Mucosa of rectum (tissue), 2 donors: ENCODE measurements at regions not wholly inside any gene's neighbourhood (a gene's known extent, or its start where the extent isn't known, plus 50 kb on each side); places are given as distances from the start of the nearest gene placed in this dataset.

Experiments used
- H3K27ac ChIP-seq, 2 donors: one replicate each; pipeline ENCODE4 v1.7.0; 2013; ENCODE audit warnings: inconsistent platforms in 2 of 2, low read depth in 2 of 2, low read length in 2 of 2
- H3K27me3 ChIP-seq, 2 donors: one replicate each; pipeline ENCODE4 v1.7.0; 2013; ENCODE audit warnings: low read length in 2 of 2; ENCODE audit not compliant: control insufficient read depth in 2 of 2, insufficient read depth in 2 of 2
- H3K36me3 ChIP-seq, 2 donors: one replicate each; pipeline ENCODE4 v1.7.0; 2013; ENCODE audit warnings: low read length in 2 of 2; ENCODE audit not compliant: control insufficient read depth in 2 of 2, insufficient read depth in 2 of 2
- H3K4me1 ChIP-seq, 2 donors: one replicate each; pipeline ENCODE4 v1.7.0; 2013; ENCODE audit warnings: low read length in 2 of 2, mild to moderate bottlenecking in 1 of 2; ENCODE audit not compliant: control insufficient read depth in 2 of 2, insufficient read depth in 2 of 2
- H3K4me3 ChIP-seq, 2 donors: one replicate each; pipeline ENCODE4 v1.7.0; 2013; ENCODE audit warnings: low read length in 2 of 2
- H3K9ac ChIP-seq, 2 donors: one replicate each; pipeline ENCODE4 v1.7.0; 2013; ENCODE audit warnings: low read length in 2 of 2, low read depth in 1 of 2, mild to moderate bottlenecking in 1 of 2
- H3K9me3 ChIP-seq, 2 donors: one replicate each; pipeline ENCODE4 v1.7.0; 2013; ENCODE audit warnings: low read length in 2 of 2; ENCODE audit not compliant: control insufficient read depth in 2 of 2
- donor health status: healthy.
- donor health status: Normal muscosa, but diverticular disease.

DNA sequence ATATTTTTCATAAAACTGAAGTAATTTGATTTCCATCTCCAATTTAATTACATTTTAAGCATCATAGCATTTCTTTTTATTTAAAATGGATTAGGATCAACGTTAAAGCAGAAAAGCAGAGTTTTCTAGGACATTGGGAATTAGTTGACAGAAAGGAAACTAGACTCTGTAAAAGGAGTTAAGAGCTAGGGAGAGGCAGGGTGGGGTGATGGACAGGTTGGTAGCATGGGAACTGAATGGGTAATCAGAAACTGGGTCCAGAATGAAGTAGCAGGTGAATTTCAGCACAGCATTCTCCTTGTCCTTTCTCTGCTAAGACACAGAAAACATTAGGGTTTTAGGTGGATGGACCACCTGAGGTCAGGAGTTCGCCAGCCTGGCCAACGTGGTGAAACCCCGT lies 97.6 kb downstream of the ANAPC4 start:
- no peak overlapping the region for H3K27ac ChIP-seq
- no peaks in the 10 kb centered on the region for H3K9me3 ChIP-seq
- H3K36me3 ChIP-seq: no peaks in the 10 kb centered on the region
- H3K4me3 ChIP-seq: no peak overlapping the region
- no peak overlapping the region for H3K9ac ChIP-seq
- no peaks in the 10 kb centered on the region for H3K4me1 ChIP-seq
- no peaks in the 10 kb centered on the region for H3K27me3 ChIP-seq

DNA sequence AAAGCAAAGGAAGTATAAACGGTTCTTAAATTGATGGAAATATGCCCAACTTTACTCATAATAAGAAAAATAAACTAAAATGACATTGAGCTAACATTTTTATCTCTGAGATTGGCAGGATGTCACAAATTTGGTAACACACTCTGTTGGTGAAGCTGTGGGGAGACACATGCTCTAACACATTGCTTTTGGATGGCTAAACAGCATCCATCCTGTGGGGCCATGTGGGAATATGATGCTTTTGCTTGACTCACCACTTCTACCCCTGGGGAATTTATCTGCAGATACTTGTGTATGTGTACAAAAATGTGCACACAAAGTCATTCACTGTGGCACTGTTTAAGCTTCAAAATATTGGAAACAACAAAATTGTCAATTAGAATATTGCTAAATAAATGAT lies 100.2 kb downstream of the ANAPC4 start:
- no peak overlapping the region for H3K4me3 ChIP-seq
- H3K27me3 ChIP-seq: no peaks in the 10 kb centered on the region
- H3K27ac ChIP-seq: no peak overlapping the region
- no peaks in the 10 kb centered on the region for H3K36me3 ChIP-seq
- no peak overlapping the region for H3K9ac ChIP-seq
- H3K4me1 ChIP-seq: no peaks in the 10 kb centered on the region
- no peaks in the 10 kb centered on the region for H3K9me3 ChIP-seq

DNA sequence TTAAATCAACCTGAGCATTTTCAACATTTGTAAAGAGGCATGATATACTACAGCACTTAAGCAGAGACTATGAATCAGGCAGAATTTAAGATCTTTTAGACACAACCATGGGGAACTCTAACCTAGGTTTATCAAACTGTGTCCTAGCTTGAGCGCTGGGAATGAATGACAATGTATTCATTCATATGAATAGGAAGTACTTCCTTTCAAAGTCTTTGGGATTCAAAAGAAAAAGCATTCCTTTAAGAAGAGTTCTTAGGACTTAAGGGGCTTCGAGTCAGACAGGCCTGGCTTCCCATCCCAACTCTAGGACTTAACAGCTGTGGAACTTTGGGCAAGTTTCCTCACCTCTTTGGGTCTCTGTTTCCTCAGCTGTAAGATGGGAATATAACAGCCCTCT lies 104.6 kb downstream of the ANAPC4 start:
- Histone ChIP-seq H3K4me3 (no peak overlapping the region), H3K27me3 (no peaks in the 10 kb centered on the region), H3K9me3 (no peaks in the 10 kb centered on the region), H3K27ac (no peak overlapping the region), H3K36me3 (no peaks in the 10 kb centered on the region), H3K9ac (no peak overlapping the region), H3K4me1 (no peaks in the 10 kb centered on the region)

DNA sequence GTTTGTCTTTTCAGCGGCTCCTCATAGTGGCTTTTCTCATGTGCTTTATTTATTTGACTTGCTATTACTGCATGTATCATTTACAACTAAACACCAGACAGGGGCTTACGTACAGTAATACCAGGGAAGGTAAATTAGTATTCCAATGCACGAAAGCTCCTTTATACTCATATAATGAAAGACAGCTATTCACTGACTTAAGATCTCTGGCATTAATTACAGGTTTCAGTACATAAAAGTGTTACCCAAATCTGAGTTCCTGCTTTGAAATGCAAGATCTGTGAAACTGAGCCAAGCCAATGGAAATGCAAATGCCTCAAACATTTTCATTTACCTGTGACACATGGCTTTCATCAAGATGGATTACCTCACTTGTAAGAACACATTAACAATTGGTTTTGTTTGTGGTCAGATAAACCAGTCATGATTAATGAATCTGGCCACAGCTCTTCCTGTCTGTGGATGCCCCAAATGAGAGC lies 107.2 kb downstream of the ANAPC4 start:
- Histone ChIP-seq H3K27me3 (no peaks in the 10 kb centered on the region), H3K4me1 (no peaks in the 10 kb centered on the region), H3K4me3 (no peak overlapping the region), H3K27ac (no peak overlapping the region), H3K9ac (no peak overlapping the region), H3K36me3 (no peaks in the 10 kb centered on the region), H3K9me3 (peaks cover 0 to 5% of the 10 kb centered on the region in 2 donors)

DNA sequence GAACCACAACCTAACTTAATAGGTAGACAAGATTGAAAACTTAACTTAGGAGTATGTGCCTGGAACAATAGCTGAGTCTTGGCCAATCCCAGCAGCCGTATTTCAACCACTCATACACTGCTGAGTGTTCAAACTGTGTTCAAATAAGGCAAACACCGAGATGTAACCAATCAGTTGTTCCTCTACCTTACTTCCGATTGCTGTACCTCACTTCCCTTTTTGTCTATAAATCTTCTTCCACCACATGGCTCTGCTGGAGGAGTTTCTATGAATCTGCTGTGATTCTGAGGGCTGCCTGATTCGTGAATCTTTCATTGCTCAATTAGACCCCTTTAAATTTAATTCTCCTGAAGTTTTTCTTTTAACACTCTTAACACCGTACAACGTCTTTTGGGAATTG lies 108.0 kb downstream of the ANAPC4 start:
- H3K27me3 ChIP-seq: no peaks in the 10 kb centered on the region

DNA sequence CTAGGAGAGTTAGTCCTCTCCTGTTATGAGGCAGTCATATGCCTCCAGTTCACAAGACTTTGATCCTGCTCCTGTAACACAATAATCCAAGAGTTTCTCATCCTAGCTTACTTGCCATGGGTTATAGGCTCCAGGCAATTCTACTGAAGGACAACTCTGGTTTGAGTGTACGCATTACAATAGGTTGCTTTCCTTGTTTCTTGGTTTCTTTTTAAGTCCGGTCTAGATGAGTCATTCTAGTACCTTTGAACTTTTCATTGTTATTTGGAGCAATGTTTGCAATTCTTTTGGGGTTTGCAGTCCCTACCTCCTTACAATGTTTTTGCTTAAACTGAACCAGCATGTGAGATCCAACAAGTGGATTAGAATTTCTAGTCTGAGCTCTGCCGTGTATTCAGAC lies 109.1 kb downstream of the ANAPC4 start:
- no peaks in the 10 kb centered on the region for H3K36me3 ChIP-seq
- H3K9me3 ChIP-seq: peaks cover 0 to 5% of the 10 kb centered on the region in 2 donors
- H3K4me3 ChIP-seq: no peak overlapping the region

More for the DNA sequence above, 108.0 kb downstream of the ANAPC4 start:
- Histone ChIP-seq H3K4me3 (no peak overlapping the region), H3K4me1 (no peaks in the 10 kb centered on the region), H3K36me3 (no peaks in the 10 kb centered on the region), H3K9me3 (peaks cover 0 to 5% of the 10 kb centered on the region in 2 donors), H3K27ac (no peak overlapping the region), H3K9ac (no peak overlapping the region)

DNA sequence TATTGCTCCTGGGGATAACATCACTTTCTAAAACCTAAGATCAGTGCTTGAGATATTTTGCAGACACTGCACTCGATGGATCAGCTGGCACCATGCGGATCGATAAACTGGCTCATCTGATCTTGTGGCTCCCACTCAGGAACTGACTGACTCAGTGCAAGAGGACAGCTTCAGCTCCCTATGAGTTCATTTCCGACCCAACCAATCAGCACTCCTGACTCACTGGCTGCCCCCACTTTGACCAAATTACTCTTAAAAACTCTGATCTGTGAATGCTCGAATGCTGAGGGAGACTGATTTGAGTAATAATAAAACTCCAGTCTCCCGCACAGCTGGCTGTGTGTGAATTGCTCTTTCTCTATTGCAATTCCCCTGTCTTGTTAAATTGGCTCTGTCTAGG lies 110.1 kb downstream of the ANAPC4 start:
- Histone ChIP-seq H3K4me1 (no peaks in the 10 kb centered on the region), H3K27me3 (no peaks in the 10 kb centered on the region), H3K27ac (no peak overlapping the region), H3K36me3 (no peaks in the 10 kb centered on the region), H3K9me3 (peaks cover 0 to 5% of the 10 kb centered on the region in 2 donors), H3K9ac (no peak overlapping the region), H3K4me3 (no peak overlapping the region)

More for the DNA sequence above, 109.1 kb downstream of the ANAPC4 start:
- Histone ChIP-seq H3K27ac (no peak overlapping the region), H3K4me1 (no peaks in the 10 kb centered on the region), H3K27me3 (no peaks in the 10 kb centered on the region), H3K9ac (no peak overlapping the region)

DNA sequence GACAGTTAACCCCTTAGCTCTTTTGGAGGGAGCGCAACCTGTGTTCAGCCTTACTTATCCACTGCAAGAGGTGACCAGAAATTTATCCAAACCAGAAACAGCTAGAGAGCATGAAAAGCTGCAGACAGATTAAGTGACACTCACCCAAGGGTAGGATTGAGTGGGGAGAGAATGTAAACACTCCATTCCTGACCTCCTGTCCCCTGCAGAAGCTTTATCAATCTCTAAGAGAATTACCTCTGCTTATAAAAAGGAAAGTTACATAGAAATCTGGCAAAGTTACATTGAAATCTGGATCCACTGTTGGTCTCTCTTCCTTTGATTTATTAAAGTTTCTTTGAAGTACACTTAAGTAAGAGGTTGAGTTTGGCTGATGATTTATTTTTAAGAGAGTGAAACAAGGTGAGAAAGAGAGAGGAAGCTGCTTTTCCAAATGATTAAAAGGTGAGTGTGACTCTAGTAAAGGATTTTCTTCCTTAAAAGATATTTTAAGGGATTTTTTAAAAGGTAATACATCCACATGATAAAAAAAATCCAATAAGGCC lies 112.3 kb downstream of the ANAPC4 start:
- no peak overlapping the region for H3K4me3 ChIP-seq
- H3K36me3 ChIP-seq: no peaks in the 10 kb centered on the region
- H3K27ac ChIP-seq: no peak overlapping the region
- H3K27me3 ChIP-seq: no peaks in the 10 kb centered on the region
- H3K9ac ChIP-seq: no peak overlapping the region
- peaks cover 0 to 5% of the 10 kb centered on the region in 2 donors for H3K9me3 ChIP-seq
- no peaks in the 10 kb centered on the region for H3K4me1 ChIP-seq

DNA sequence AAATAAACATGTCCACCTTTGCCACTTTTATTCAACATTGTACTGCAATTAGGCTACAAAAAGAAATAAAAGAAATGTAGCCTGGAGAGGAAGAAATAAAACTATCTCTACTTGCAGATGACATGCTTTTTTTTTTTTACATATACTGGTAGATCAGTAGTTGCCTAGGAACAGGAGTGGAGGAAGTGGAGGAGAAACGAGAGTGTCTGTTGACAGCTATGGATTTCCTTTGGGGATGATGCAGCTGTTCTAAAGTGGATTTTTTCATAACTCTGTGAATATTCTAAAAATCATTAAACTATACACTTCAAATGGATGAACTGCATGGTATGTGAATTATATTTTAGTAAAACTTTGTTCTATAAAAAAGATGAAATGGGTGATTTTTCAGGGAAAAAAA lies 116.4 kb downstream of the ANAPC4 start:
- Histone ChIP-seq H3K27ac (no peak overlapping the region), H3K9ac (no peak overlapping the region), H3K9me3 (no peaks in the 10 kb centered on the region), H3K4me3 (no peak overlapping the region), H3K36me3 (no peaks in the 10 kb centered on the region), H3K4me1 (no peaks in the 10 kb centered on the region), H3K27me3 (no peaks in the 10 kb centered on the region)

DNA sequence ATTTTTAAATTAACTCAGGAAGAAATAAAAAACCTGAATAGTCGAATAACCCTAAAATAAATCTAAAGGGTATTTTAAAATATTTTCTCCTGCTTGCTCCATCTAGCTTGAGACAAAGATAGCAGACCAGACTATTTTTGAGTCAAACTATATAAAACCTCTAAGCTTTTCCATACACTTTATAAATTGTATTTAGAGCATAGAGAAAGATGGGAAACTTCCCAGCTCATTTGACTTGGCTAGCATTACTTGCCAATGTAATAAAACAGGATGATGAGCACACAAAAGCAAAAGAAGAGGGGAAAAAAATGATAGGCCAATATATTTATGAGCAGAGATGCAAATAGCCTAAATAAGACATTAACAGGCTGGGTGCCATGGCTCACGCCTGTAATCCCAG lies 117.1 kb downstream of the ANAPC4 start:
- Histone ChIP-seq H3K27me3 (no peaks in the 10 kb centered on the region), H3K4me3 (no peak overlapping the region), H3K27ac (no peak overlapping the region), H3K4me1 (no peaks in the 10 kb centered on the region), H3K36me3 (no peaks in the 10 kb centered on the region), H3K9ac (no peak overlapping the region), H3K9me3 (no peaks in the 10 kb centered on the region)
